Stomach (tissue), 8 donors: ENCODE measurements at regions not wholly inside any gene's neighbourhood (a gene's known extent, or its start where the extent isn't known, plus 50 kb on each side); places are given as distances from the start of the nearest gene placed in this dataset.
"Not testable (repeated sequence)": the region's sequence is repeated elsewhere in the genome, so short reads cannot be mapped to it uniquely, and the experiment has no call there.

ENCODE experiments used
- DNase-seq, 2 donors: peaks; one replicate each; pipeline versions ENCODE4 v3.0.0 to v3.0.0-alpha.2; 2013 to 2019
- H3K27ac ChIP-seq, 5 donors: fragments of 200-600 bp in 4 of 5; sonication (generic) in 4 of 5; one replicate each; pipeline ENCODE4 v1.5.1; 2013 to 2019; ENCODE audit warnings: mild to moderate bottlenecking in 1 of 5, moderate library complexity in 1 of 5
- H3K27me3 ChIP-seq, 3 donors: fragments of 200-600 bp; sonication (generic); one replicate each; pipeline ENCODE4 v1.5.1; 2017 to 2019; ENCODE audit warnings: mixed run types in 1 of 3
- H3K36me3 ChIP-seq, 4 donors: fragments of 200-600 bp; sonication (generic); 1 replicate in 3 of 4; 2 replicates in 1 of 4; pipeline ENCODE4 v1.5.1; 2016 to 2019
- H3K4me1 ChIP-seq, 4 donors: fragments of 200-600 bp; sonication (generic); one replicate each; pipeline ENCODE4 v1.5.1; 2016 to 2019
- H3K4me3 ChIP-seq, 4 donors: fragments of 200-600 bp; sonication (generic) in 3 of 4; one replicate each; pipeline ENCODE4 v1.5.1; 2016 to 2019; ENCODE audit warnings: mild to moderate bottlenecking in 1 of 4
- H3K9me3 ChIP-seq, 4 donors: fragments of 200-600 bp; sonication (generic); one replicate each; pipeline ENCODE4 v1.5.1; 2016 to 2019
- EP300 ChIP-seq: sonication (generic); formaldehyde crosslinking; IDR thresholded peaks from one replicate; pipeline ENCODE4 v1.6.1; 2017; ENCODE audit warnings: antibody characterized with exemption
- POLR2A ChIP-seq, 4 donors: fragments of 450-650 bp; IDR thresholded peaks; one replicate each; pipeline ENCODE4 v1.6.1; 2016; ENCODE audit warnings: antibody characterized with exemption in 4 of 4, control low read depth in 2 of 4, mild to moderate bottlenecking in 1 of 4, moderate library complexity in 1 of 4
- POLR2AphosphoS5 ChIP-seq, 3 donors: sonication (generic); formaldehyde crosslinking; IDR thresholded peaks; one replicate each; pipeline ENCODE4 v1.6.1; 2016; ENCODE audit warnings: antibody characterized with exemption in 3 of 3
- WGBS, 5 donors: extraction: QIAGEN DNeasy Blood & Tissue Kit in 3 of 5; methylation state at CpG; one replicate each; pipeline versions ENCODE4 v1.1.5 to v1.1.7; 2013 to 2018; 5-methylcytosine and 5-hydroxymethylcytosine counted together
- intact Hi-C: fragments of 100-400 bp; cut with DNase I; formaldehyde crosslinking; loops from one replicate; pipeline ENCODE4 v1.15.1; 2023; ENCODE audit warnings: low total_unique reads
- TF ChIP-seq, protein P1 (sequence below), 7 experiments: fragments of 450-650 bp in 4 of 7; fragments of 200-600 bp in 3 of 7; sonication (generic) in 3 of 7; IDR thresholded peaks; one replicate each; pipeline ENCODE4 v1.5.1; 2016 to 2019; ENCODE audit warnings: antibody characterized with exemption in 7 of 7, control low read depth in 2 of 7, mild to moderate bottlenecking in 1 of 7
- donor health status: healthy with polysubstance abuse.
- donor health status: Bipolar disorder and iron deficiency.
- donor health status: healthy.

DNA sequence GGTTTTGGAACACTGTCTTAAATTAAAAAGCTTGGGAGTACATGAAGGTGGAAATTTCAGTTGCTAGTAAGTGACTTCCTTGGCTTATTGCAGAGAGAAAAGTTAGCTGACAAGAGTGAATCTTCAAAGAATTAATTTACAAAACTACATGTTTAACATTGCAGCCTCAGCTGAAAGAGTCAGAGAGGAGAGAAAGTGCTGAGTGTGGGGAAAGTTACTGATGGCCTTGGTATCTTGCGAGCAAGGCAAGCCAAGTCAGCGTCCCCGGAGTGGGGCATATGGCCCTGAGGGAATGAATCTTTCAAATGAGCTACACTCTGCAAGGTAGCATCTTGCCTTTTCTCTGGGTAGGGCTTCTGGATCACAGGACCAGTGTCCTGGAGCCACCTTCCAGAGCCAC is 131.3 kb downstream of the LPIN1 start:
- DNase-seq, result no peak
- intact Hi-C loops, result no loop called here
- no peaks in the 10 kb centered on the region for H3K36me3 ChIP-seq
- no peaks in the 10 kb centered on the region for H3K9me3 ChIP-seq
- no peak overlapping the region for H3K4me3 ChIP-seq
- TF ChIP-seq, protein P1, sequence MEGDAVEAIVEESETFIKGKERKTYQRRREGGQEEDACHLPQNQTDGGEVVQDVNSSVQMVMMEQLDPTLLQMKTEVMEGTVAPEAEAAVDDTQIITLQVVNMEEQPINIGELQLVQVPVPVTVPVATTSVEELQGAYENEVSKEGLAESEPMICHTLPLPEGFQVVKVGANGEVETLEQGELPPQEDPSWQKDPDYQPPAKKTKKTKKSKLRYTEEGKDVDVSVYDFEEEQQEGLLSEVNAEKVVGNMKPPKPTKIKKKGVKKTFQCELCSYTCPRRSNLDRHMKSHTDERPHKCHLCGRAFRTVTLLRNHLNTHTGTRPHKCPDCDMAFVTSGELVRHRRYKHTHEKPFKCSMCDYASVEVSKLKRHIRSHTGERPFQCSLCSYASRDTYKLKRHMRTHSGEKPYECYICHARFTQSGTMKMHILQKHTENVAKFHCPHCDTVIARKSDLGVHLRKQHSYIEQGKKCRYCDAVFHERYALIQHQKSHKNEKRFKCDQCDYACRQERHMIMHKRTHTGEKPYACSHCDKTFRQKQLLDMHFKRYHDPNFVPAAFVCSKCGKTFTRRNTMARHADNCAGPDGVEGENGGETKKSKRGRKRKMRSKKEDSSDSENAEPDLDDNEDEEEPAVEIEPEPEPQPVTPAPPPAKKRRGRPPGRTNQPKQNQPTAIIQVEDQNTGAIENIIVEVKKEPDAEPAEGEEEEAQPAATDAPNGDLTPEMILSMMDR (IDR thresholded peaks at IDR 0.05), result no peak
- TF ChIP-seq POLR2AphosphoS5 (IDR thresholded peaks at IDR 0.05), result no peak
- no peak for TF ChIP-seq EP300
- TF ChIP-seq POLR2A (IDR thresholded peaks at IDR 0.05), result no peak
- WGBS, 5 donors, result 91 to 97% (median 94%) methylated on average over 3 of the region's 3 CpGs
- H3K4me1 ChIP-seq, result peaks cover 0 to 9% (median 6%) of the 10 kb centered on the region in 4 donors
- H3K27me3 ChIP-seq, result no peaks in the 10 kb centered on the region
- H3K27ac ChIP-seq, result no peak overlapping the region

DNA sequence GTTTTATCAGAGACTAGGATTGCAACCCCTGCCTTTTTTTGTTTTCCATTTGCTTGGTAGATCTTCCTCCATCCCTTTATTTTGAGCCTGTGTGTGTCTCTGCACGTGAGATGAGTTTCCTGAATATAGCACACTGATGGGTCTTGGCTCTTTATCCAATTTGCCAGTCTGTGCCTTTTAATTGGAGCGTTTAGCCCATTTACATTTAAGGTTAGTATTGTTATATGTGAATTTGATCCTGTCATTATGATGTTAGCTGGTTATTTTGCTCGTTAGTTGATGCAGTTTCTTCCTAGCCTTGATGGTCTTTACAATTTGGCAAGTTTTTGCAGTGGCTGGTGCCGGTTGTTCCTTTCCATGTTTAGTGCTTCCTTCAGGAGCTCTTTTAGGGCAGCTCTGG is 138.8 kb downstream of the LPIN1 start:
- H3K36me3 ChIP-seq, H3K4me3 ChIP-seq, DNase-seq, intact Hi-C loops, H3K4me1 ChIP-seq, H3K27me3 ChIP-seq, H3K27ac ChIP-seq: not testable (repeated sequence)
- H3K9me3 ChIP-seq, result peaks cover 0 to 20% (median 12%) of the 10 kb centered on the region in 4 donors
- 63 to 82% (median 72%) methylated on average over 4 of the region's 4 CpGs for WGBS, 5 donors

DNA sequence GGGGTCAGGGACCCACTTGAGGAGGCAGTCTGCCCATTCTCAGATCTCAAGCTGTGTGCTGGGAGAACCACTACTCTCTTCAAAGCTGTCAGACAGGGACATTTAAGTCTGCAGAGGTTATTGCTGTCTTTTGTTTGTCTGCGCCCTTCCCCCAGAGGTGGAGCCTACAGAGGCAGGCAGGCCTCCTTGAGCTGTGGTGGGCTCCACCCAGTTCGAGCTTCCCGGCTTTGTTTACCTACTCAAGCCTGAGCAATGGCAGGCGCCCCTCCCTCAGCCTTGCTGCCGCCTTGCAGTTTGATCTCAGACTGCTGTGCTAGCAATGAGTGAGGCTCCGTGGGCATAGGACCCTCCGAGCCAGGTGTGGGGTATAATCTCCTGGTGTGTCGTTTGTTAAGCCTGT is 140.5 kb downstream of the LPIN1 start:
- H3K4me3 ChIP-seq, H3K27ac ChIP-seq, H3K27me3 ChIP-seq, DNase-seq, intact Hi-C loops, H3K36me3 ChIP-seq, H3K4me1 ChIP-seq: not testable (repeated sequence)
- H3K9me3 ChIP-seq, result peaks cover 0 to 25% (median 15%) of the 10 kb centered on the region in 4 donors
- 48 to 76% (median 63%) methylated on average over 5 to 8 of the region's 8 CpGs for WGBS, 5 donors

DNA sequence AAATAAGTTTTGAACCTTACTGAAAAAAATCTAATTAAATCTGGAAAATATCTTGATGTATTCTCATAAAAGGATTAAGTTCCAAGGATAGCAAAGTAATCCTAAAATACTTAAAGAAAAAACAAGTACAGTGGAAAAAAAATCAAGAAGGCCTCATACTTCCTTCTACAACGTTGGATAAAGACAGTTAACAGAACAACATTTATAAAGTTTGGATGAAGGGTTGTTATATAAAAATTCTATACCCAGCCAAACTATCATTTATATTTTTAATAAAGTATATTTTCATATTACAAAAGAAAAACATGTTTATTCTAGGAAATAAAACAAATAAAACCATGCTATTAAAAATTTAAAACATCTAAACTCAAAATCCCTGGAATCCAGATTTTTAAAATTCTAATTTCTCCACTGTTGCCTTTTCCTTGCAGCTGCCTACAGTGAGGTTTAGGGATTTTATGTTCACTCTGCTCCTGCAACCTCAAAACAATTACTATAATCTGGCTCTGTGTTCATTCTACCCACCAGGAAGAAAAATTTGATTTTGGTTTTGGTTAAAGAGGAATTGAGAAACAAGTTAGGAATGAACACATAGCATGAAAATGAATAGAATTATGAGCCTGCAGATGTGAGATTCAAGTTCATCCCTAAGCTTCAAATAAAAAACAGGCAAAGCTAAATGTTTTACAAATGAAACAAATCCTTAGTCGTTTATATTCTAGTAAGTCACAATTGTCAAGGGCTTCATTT is 142.8 kb downstream of the LPIN1 start:
- 57 to 73% (median 71%) methylated on average over 2 of the region's 2 CpGs for WGBS, 5 donors
- no peak for TF ChIP-seq POLR2AphosphoS5 (IDR thresholded peaks at IDR 0.05)
- TF ChIP-seq, protein P1 (IDR thresholded peaks at IDR 0.05), result no peak
- TF ChIP-seq POLR2A (IDR thresholded peaks at IDR 0.05), result no peak
- TF ChIP-seq EP300, result no peak
- Histone ChIP-seq H3K9me3 (peaks cover 0 to 25% (median 15%) of the 10 kb centered on the region in 4 donors), H3K27me3 (no peaks in the 10 kb centered on the region), H3K4me1 (no peaks in the 10 kb centered on the region), H3K36me3 (no peaks in the 10 kb centered on the region), H3K27ac (no peak overlapping the region), H3K4me3 (no peak overlapping the region)
- intact Hi-C loops, result no loop called here
- DNase-seq, result no peak

DNA sequence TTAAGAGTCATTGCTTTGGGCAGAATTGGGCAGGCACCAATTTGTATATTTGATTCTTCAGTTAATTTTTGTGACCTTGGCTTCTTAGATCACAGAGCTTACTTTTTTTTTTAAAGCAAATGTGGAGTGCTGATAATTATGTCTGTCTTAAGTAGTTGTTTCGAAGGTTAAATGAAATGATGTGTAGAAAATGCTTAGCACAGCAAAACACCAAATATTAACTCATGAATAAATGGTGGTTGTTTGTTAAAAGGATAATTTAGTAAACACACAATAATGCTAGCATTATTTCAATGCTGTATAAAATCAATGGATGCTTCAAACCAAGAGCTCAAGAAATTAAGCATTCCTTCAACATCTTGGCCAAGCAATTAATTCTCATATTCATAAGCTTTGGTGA is 143.4 kb downstream of the LPIN1 start:
- TF ChIP-seq, protein P1 (IDR thresholded peaks at IDR 0.05), result no peak
- no peak for TF ChIP-seq EP300
- TF ChIP-seq POLR2AphosphoS5 (IDR thresholded peaks at IDR 0.05), result no peak
- no peak for TF ChIP-seq POLR2A (IDR thresholded peaks at IDR 0.05)
- intact Hi-C loops, result no loop called here
- WGBS, 5 donors, result 76 to 91% (median 83%) methylated on average over 1 of the region's 1 CpG
- H3K27me3 ChIP-seq, result no peaks in the 10 kb centered on the region
- DNase-seq, result no peak
- H3K9me3 ChIP-seq, result peaks cover 0 to 25% (median 15%) of the 10 kb centered on the region in 4 donors
- H3K27ac ChIP-seq, result no peak overlapping the region
- no peaks in the 10 kb centered on the region for H3K36me3 ChIP-seq
- H3K4me1 ChIP-seq, result no peaks in the 10 kb centered on the region
- H3K4me3 ChIP-seq, result no peak overlapping the region
